ENCODE measurements at regions not wholly inside any gene's neighbourhood (a gene's known extent, or its start where the extent isn't known, plus 50 kb on each side); places are given as distances from the start of the nearest gene placed in this dataset.

GRCh38 chr2:219731173-219731572 lies 103.7 kb downstream of the SLC4A3 start:
- no peak for TF ChIP-seq EZH2 (IDR thresholded peaks at IDR 0.05; ENCODE audit: borderline replicate concordance)
- TF ChIP-seq, protein P1, sequence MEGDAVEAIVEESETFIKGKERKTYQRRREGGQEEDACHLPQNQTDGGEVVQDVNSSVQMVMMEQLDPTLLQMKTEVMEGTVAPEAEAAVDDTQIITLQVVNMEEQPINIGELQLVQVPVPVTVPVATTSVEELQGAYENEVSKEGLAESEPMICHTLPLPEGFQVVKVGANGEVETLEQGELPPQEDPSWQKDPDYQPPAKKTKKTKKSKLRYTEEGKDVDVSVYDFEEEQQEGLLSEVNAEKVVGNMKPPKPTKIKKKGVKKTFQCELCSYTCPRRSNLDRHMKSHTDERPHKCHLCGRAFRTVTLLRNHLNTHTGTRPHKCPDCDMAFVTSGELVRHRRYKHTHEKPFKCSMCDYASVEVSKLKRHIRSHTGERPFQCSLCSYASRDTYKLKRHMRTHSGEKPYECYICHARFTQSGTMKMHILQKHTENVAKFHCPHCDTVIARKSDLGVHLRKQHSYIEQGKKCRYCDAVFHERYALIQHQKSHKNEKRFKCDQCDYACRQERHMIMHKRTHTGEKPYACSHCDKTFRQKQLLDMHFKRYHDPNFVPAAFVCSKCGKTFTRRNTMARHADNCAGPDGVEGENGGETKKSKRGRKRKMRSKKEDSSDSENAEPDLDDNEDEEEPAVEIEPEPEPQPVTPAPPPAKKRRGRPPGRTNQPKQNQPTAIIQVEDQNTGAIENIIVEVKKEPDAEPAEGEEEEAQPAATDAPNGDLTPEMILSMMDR (IDR thresholded peaks at IDR 0.05; ENCODE audit: poor library complexity), result no peak
- no peak for TF ChIP-seq EZH2phosphoT487 (IDR thresholded peaks at IDR 0.05; ENCODE audit: low read depth, severe bottlenecking, unreplicated experiment)
- Histone ChIP-seq H3K36me3 (replicated peaks; ENCODE audit: insufficient read depth, low read depth) (no peaks in the 10 kb centered on the region), H3K27me3 (peaks cover 5% of the 10 kb centered on the region), H3K4me2 (no peak overlapping the region), H4K20me1 (ENCODE audit: insufficient read depth, poor library complexity, severe bottlenecking) (no peaks in the 10 kb centered on the region), H3K4me3 (no peak overlapping the region), H3K9me2 (replicated peaks; ENCODE audit: insufficient read depth) (no peaks in the 10 kb centered on the region), H3K79me2 (no peaks in the 10 kb centered on the region), H2AFZ (no peak overlapping the region), H3K9me3 (ENCODE audit: low read depth) (no peaks in the 10 kb centered on the region), H3K27ac (no peak overlapping the region), H3K4me1 (ENCODE audit: insufficient read depth) (peaks cover 17% of the 10 kb centered on the region)
- DNase-seq (ENCODE audit: low spot score), result no peak
- WGBS (ENCODE audit: low lambda C conversion rate, missing lambda C conversion rate), result 93% methylated on average over 3 of the region's 3 CpGs

DNA sequence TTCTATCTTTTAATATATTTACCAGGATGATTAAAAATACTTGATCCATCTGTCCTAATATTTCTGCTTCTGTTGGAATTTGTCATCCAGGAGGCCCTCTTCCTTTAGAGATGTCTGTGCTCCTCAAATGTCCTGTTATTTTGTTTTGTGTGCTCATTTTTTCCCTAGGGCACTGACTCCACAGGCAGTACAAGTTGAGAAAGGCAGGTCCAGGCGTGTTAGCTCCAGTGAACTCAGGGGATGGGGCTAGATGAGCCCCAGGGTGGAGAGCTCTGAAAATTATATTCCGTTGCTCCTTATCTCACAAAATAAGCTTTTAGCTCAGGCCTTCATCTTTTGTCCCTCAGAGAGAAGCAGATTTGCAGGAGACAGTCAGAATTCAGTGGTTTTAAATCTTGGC lies 105.7 kb downstream of the SLC4A3 start:
- WGBS (ENCODE audit: low lambda C conversion rate, missing lambda C conversion rate), result 71% methylated on average over 2 of the region's 2 CpGs
- DNase-seq (ENCODE audit: low spot score), result no peak
- Histone ChIP-seq H3K9me3 (ENCODE audit: low read depth) (no peaks in the 10 kb centered on the region), H3K36me3 (replicated peaks; ENCODE audit: insufficient read depth, low read depth) (no peaks in the 10 kb centered on the region), H3K27me3 (peaks cover 5% of the 10 kb centered on the region), H3K27ac (no peak overlapping the region), H3K9me2 (replicated peaks; ENCODE audit: insufficient read depth) (no peaks in the 10 kb centered on the region), H2AFZ (no peak overlapping the region), H3K79me2 (no peaks in the 10 kb centered on the region), H3K4me2 (no peak overlapping the region), H4K20me1 (ENCODE audit: insufficient read depth, poor library complexity, severe bottlenecking) (no peaks in the 10 kb centered on the region), H3K4me3 (no peak overlapping the region), H3K4me1 (ENCODE audit: insufficient read depth) (peaks cover 14% of the 10 kb centered on the region)
- TF ChIP-seq EZH2phosphoT487 (IDR thresholded peaks at IDR 0.05; ENCODE audit: low read depth, severe bottlenecking, unreplicated experiment) (no peak), EZH2 (IDR thresholded peaks at IDR 0.05; ENCODE audit: borderline replicate concordance) (no peak)
- TF ChIP-seq, protein P1 (IDR thresholded peaks at IDR 0.05; ENCODE audit: poor library complexity), result no peak

- WGBS (ENCODE audit: low lambda C conversion rate, missing lambda C conversion rate), result 89% methylated on average over 2 of the region's 2 CpGs
- H3K9me2 ChIP-seq (replicated peaks; ENCODE audit: insufficient read depth), result no peaks in the 10 kb centered on the region
- peaks cover 5% of the 10 kb centered on the region for H3K27me3 ChIP-seq
- TF ChIP-seq, protein P1 (IDR thresholded peaks at IDR 0.05; ENCODE audit: poor library complexity), result no peak
- no peak for TF ChIP-seq EZH2phosphoT487 (IDR thresholded peaks at IDR 0.05; ENCODE audit: low read depth, severe bottlenecking, unreplicated experiment)
- TF ChIP-seq EZH2 (IDR thresholded peaks at IDR 0.05; ENCODE audit: borderline replicate concordance), result no peak
- no peaks in the 10 kb centered on the region for H3K79me2 ChIP-seq
- H3K4me3 ChIP-seq, result no peak overlapping the region
- H3K4me1 ChIP-seq (ENCODE audit: insufficient read depth), result peaks cover 7% of the 10 kb centered on the region
- no peaks in the 10 kb centered on the region for H3K36me3 ChIP-seq (replicated peaks; ENCODE audit: insufficient read depth, low read depth)
- no peaks in the 10 kb centered on the region for H3K9me3 ChIP-seq (ENCODE audit: low read depth)
- no peaks in the 10 kb centered on the region for H4K20me1 ChIP-seq (ENCODE audit: insufficient read depth, poor library complexity, severe bottlenecking)
- no peak overlapping the region for H2AFZ ChIP-seq
- H3K4me2 ChIP-seq, result no peak overlapping the region
- DNase-seq (ENCODE audit: low spot score), result no peak
- H3K27ac ChIP-seq, result no peak overlapping the region
Measured at GRCh38 chr2:219733746-219734145, 106.3 kb downstream of the SLC4A3 start.

- no peak overlapping the region for H3K4me3 ChIP-seq
- H2AFZ ChIP-seq, result no peak overlapping the region
- no peak overlapping the region for H3K27ac ChIP-seq
- no peaks in the 10 kb centered on the region for H4K20me1 ChIP-seq (ENCODE audit: insufficient read depth, poor library complexity, severe bottlenecking)
- TF ChIP-seq, protein P1 (IDR thresholded peaks at IDR 0.05; ENCODE audit: poor library complexity), result peak; percentile 81
- no peak for TF ChIP-seq EZH2phosphoT487 (IDR thresholded peaks at IDR 0.05; ENCODE audit: low read depth, severe bottlenecking, unreplicated experiment)
- no peaks in the 10 kb centered on the region for H3K9me2 ChIP-seq (replicated peaks; ENCODE audit: insufficient read depth)
- no peaks in the 10 kb centered on the region for H3K4me1 ChIP-seq (ENCODE audit: insufficient read depth)
- H3K4me2 ChIP-seq, result no peak overlapping the region
- H3K79me2 ChIP-seq, result no peaks in the 10 kb centered on the region
- 6% methylated on average over 3 of the region's 3 CpGs for WGBS (ENCODE audit: low lambda C conversion rate, missing lambda C conversion rate)
- DNase-seq (ENCODE audit: low spot score), result peak; percentile 84
- H3K27me3 ChIP-seq, result peaks cover 5% of the 10 kb centered on the region
- H3K36me3 ChIP-seq (replicated peaks; ENCODE audit: insufficient read depth, low read depth), result no peaks in the 10 kb centered on the region
- H3K9me3 ChIP-seq (ENCODE audit: low read depth), result no peaks in the 10 kb centered on the region
Measured at GRCh38 chr2:219736209-219736608, 108.8 kb downstream of the SLC4A3 start.

Measured in hepatocyte (in vitro differentiated cells).